Fibroblast of lung (primary cell): ENCODE measurements at regions not wholly inside any gene's neighbourhood (a gene's known extent, or its start where the extent isn't known, plus 50 kb on each side); places are given as distances from the start of the nearest gene placed in this dataset.

Experiments
- DNase-seq, 2 donors: peaks; one replicate each; pipeline versions ENCODE4 v3.0.0 to v3.0.0-alpha.2; 2010; ENCODE audit warnings: low read depth in 2 of 2
- H2AFZ ChIP-seq: 2 replicates; pipeline ENCODE4 v1.5.1; 2012; ENCODE audit warnings: low read length, control low read depth, inconsistent platforms
- H3K27ac ChIP-seq: 2 replicates; pipeline ENCODE4 v1.5.1; 2011; ENCODE audit warnings: low read length, control low read depth; ENCODE audit not compliant: insufficient read depth
- H3K27me3 ChIP-seq: 2 replicates; pipeline ENCODE4 v1.5.1; 2011; ENCODE audit warnings: mild to moderate bottlenecking, low read length; ENCODE audit not compliant: control insufficient read depth, insufficient read depth
- H3K36me3 ChIP-seq: 2 replicates; pipeline ENCODE4 v1.5.1; 2011; ENCODE audit warnings: low read length; ENCODE audit not compliant: control insufficient read depth, insufficient read depth
- H3K4me1 ChIP-seq: 2 replicates; pipeline ENCODE4 v1.5.1; 2011; ENCODE audit warnings: low read length; ENCODE audit not compliant: control insufficient read depth, insufficient read depth; ENCODE audit errors: extremely low read depth
- H3K4me2 ChIP-seq: 2 replicates; pipeline ENCODE4 v1.5.1; 2011; ENCODE audit warnings: low read length, control low read depth; ENCODE audit not compliant: insufficient read depth; ENCODE audit errors: extremely low read depth
- H3K4me3 ChIP-seq, 4 experiments: fragments of 200-600 bp in 1 of 4; sonication (generic) in 1 of 4; replicated peaks in 1 of 4; 2 replicates each; pipeline ENCODE4 v1.5.1; 2011 to 2016; ENCODE audit warnings: low read length in 4 of 4, low read depth in 3 of 4, mild to moderate bottlenecking in 3 of 4, control low read depth in 2 of 4, inconsistent platforms in 1 of 4, mixed read lengths in 1 of 4; ENCODE audit not compliant: insufficient read depth in 1 of 4; ENCODE audit errors: control extremely low read depth in 1 of 4
- H3K79me2 ChIP-seq: 2 replicates; pipeline ENCODE4 v1.5.1; 2012; ENCODE audit warnings: mild to moderate bottlenecking, low read length, inconsistent platforms; ENCODE audit not compliant: control insufficient read depth, insufficient read depth
- H3K9ac ChIP-seq: 2 replicates; pipeline ENCODE4 v1.5.1; 2011; ENCODE audit warnings: mild to moderate bottlenecking, low read length, control low read depth; ENCODE audit not compliant: insufficient read depth
- H3K9me3 ChIP-seq: 2 replicates; pipeline ENCODE4 v1.5.1; 2012; ENCODE audit warnings: low read depth, low read length; ENCODE audit not compliant: control insufficient read depth, insufficient read depth
- H4K20me1 ChIP-seq: 2 replicates; pipeline ENCODE4 v1.5.1; 2011; ENCODE audit warnings: low read length; ENCODE audit not compliant: control insufficient read depth, insufficient read depth; ENCODE audit errors: extremely low read depth
- EZH2 ChIP-seq: IDR thresholded peaks from 2 replicates; pipeline ENCODE4 v1.5.1; 2012; ENCODE audit warnings: low read length, control low read depth, mild to moderate bottlenecking; ENCODE audit errors: missing control alignments
- TF ChIP-seq, protein P1 (sequence below), 2 donors: IDR thresholded peaks in 1 of 2; conservative IDR thresholded peaks in 1 of 2; 1 replicate in 1 of 2; 2 replicates in 1 of 2; pipeline ENCODE4 v1.5.1; 2011 to 2012; ENCODE audit warnings: low read length in 2 of 2, control low read depth in 1 of 2, inconsistent platforms in 1 of 2, low read depth in 1 of 2, mild to moderate bottlenecking in 1 of 2

DNA sequence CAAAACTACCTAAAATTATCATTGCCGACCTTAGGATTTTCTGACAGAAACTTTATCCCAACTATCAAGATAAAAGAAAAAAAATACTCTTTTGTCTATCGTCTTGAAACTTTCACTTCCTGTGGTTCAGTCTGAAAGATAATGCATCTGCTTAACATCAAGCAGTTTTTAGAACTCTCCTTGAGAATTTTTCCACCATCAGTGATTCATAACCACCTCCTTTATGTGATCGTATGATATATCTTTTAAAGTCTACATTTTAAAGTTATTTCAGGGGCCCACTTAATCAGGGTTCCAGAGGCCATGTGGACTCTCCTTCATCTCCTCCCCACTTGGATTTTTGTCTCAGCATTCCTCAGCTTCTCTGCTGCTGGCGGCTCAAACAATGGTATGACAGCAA, 272.8 kb upstream of the TENM3 start:
- Histone ChIP-seq H3K9me3 (no peaks in the 10 kb centered on the region), H3K27me3 (no peaks in the 10 kb centered on the region), H3K4me2 (no peak overlapping the region), H4K20me1 (no peaks in the 10 kb centered on the region), H3K36me3 (no peaks in the 10 kb centered on the region), H3K27ac (no peak overlapping the region), H3K79me2 (no peaks in the 10 kb centered on the region), H3K4me1 (no peaks in the 10 kb centered on the region), H2AFZ (no peak overlapping the region), H3K9ac (no peak overlapping the region), H3K4me3 (no peak overlapping the region)
- TF ChIP-seq, protein P1, sequence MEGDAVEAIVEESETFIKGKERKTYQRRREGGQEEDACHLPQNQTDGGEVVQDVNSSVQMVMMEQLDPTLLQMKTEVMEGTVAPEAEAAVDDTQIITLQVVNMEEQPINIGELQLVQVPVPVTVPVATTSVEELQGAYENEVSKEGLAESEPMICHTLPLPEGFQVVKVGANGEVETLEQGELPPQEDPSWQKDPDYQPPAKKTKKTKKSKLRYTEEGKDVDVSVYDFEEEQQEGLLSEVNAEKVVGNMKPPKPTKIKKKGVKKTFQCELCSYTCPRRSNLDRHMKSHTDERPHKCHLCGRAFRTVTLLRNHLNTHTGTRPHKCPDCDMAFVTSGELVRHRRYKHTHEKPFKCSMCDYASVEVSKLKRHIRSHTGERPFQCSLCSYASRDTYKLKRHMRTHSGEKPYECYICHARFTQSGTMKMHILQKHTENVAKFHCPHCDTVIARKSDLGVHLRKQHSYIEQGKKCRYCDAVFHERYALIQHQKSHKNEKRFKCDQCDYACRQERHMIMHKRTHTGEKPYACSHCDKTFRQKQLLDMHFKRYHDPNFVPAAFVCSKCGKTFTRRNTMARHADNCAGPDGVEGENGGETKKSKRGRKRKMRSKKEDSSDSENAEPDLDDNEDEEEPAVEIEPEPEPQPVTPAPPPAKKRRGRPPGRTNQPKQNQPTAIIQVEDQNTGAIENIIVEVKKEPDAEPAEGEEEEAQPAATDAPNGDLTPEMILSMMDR (conservative IDR thresholded peaks at IDR 0.05 in 1 of 2, IDR thresholded peaks at IDR 0.05 in 1 of 2; ENCODE audit: low read depth in 1 of 2, low read length in 2 of 2): no peak
- no peak for TF ChIP-seq EZH2
- peak in 1 of 2 donors; percentile 83 for DNase-seq

DNA sequence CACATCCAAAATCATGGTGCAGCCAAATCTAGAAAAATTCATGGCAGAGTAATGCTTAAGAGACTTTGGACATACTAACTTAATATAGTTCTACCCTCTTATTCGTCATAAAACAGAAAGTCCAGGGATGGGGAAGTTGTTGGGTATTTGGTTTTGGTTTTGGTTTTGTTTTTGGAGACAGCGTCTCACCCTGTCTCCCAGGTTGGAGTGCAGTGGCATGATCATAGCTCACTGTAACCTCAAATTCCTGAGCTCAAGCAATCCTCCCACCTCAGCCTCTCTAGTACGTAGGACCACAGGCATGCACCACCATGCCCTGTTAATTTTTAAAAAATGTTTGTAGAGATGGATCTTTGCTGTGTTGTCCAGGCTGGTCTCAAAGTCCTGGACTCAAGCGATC, 271.8 kb upstream of the TENM3 start:
- Histone ChIP-seq H3K9me3 (no peaks in the 10 kb centered on the region), H4K20me1 (no peaks in the 10 kb centered on the region), H3K79me2 (no peaks in the 10 kb centered on the region), H3K9ac (no peak overlapping the region), H3K4me3 (no peak overlapping the region), H3K36me3 (no peaks in the 10 kb centered on the region), H2AFZ (no peak overlapping the region), H3K4me2 (peak overlapping the region; percentile 10), H3K27ac (no peak overlapping the region), H3K4me1 (no peaks in the 10 kb centered on the region), H3K27me3 (no peaks in the 10 kb centered on the region)
- no peak for TF ChIP-seq EZH2
- TF ChIP-seq, protein P1 (conservative IDR thresholded peaks at IDR 0.05 in 1 of 2, IDR thresholded peaks at IDR 0.05 in 1 of 2; ENCODE audit: low read depth in 1 of 2, low read length in 2 of 2): no peak
- peak in 1 of 2 donors; percentile 76 for DNase-seq

DNA sequence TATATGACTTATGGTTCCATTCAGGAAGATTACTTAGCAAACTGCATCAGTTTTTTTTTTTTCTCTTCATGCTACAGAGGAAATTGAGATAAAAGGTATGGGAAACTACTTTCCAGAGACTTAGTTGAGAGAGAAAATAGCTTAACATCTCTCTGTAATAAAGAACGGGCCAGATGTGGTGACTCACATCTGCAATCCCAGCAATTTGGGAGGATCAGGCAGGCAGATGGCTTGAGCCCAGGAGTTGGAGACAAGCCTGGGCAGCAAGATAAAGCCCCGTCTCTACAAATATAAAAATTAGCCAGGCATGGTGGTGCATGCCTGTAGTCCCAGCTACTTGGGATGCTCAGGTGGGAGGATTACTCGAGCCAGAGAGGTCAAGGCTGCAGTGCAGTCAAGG, 271.2 kb upstream of the TENM3 start:
- H2AFZ ChIP-seq: no peak overlapping the region
- peak; percentile 66 to 76 for DNase-seq
- no peak overlapping the region for H3K27ac ChIP-seq
- H3K27me3 ChIP-seq: no peaks in the 10 kb centered on the region
- H4K20me1 ChIP-seq: no peaks in the 10 kb centered on the region
- no peaks in the 10 kb centered on the region for H3K9me3 ChIP-seq
- H3K4me3 ChIP-seq: no peak overlapping the region
- no peaks in the 10 kb centered on the region for H3K4me1 ChIP-seq
- no peaks in the 10 kb centered on the region for H3K36me3 ChIP-seq
- H3K4me2 ChIP-seq: no peak overlapping the region
- no peak overlapping the region for H3K9ac ChIP-seq
- no peak for TF ChIP-seq EZH2
- TF ChIP-seq, protein P1 (conservative IDR thresholded peaks at IDR 0.05 in 1 of 2, IDR thresholded peaks at IDR 0.05 in 1 of 2; ENCODE audit: low read depth in 1 of 2, low read length in 2 of 2): no peak
- H3K79me2 ChIP-seq: no peaks in the 10 kb centered on the region
